LHCN-M2 (cell line): ENCODE measurements at regions not wholly inside any gene's neighbourhood (a gene's known extent, or its start where the extent isn't known, plus 50 kb on each side); places are given as distances from the start of the nearest gene placed in this dataset.
"Not testable (repeated sequence)": the region's sequence is repeated elsewhere in the genome, so short reads cannot be mapped to it uniquely, and the experiment has no call there.

Experiments used
- DNase-seq: peaks from one replicate; pipeline ENCODE4 v3.0.0-alpha.2; 2012; ENCODE audit warnings: low read depth

- peak; percentile 28 for DNase-seq
Measured at GRCh38 chr6:112576423-112576822, 229.3 kb downstream of the RFPL4B start.

GRCh38 chr6:112579601-112580000, 232.5 kb downstream of the RFPL4B start:
- DNase-seq = no peak

GRCh38 chr6:112581015-112581414, 233.9 kb downstream of the RFPL4B start:
- DNase-seq = no peak

DNA sequence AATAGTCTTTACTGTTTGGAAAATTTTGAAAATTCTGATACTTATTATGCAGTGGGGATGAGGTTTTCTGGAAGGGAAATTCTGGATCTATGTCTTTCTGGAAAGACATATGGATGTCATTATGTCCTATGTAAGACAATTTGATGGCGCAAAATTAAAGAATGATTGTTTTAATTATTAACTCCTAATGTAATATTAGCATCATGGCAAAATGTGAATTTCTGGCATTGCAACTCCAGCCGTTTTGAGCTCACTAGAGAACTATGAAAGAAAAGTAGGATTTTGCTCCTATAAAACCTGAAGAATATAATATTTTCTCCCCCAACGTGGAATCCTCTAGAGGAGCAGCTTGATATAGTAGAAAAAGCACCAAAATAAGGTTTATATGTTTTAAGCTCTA, 243.2 kb downstream of the RFPL4B start:
- DNase-seq = no peak

DNA sequence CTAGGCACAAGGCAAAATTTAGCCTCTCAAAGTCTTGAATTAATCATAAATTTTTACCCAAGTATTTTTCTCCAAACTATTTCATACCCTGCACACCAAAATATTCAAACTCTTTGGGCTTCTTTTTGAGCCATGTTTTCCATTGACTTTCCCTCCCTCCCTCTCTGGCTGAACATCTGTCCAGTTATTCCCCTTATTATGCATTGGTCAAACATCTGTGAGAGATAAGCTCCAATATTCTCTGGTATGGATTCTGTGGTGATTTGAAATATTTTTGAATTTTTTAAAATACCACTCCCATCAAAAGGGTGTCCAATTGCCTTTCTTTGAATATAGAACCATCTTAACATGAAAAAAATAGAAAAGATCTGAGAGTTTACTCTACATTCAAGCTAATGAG, 244.2 kb downstream of the RFPL4B start:
- DNase-seq = no peak

DNA sequence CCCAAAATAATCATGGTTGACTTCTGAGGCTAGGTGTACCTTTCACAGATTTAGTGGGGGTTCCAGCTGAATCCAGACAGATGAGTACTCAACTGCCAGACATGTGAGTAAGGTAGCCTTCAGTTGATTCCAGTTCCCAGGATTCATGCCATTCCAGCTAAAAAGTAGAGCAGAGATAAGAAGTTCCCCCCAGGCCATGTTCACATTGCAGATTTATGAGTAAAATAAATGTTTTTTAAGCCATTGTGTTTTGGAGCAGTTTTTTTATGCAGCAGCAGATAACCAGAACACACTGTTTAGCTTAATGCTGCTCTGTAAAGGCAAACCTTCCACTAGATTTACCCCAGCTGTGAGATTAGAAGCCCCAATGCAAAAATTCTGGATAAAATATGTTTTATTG, 245.0 kb downstream of the RFPL4B start:
- no peak for DNase-seq

- no peak for DNase-seq
Measured at GRCh38 chr6:112594886-112595594, 247.9 kb downstream of the RFPL4B start.

DNA sequence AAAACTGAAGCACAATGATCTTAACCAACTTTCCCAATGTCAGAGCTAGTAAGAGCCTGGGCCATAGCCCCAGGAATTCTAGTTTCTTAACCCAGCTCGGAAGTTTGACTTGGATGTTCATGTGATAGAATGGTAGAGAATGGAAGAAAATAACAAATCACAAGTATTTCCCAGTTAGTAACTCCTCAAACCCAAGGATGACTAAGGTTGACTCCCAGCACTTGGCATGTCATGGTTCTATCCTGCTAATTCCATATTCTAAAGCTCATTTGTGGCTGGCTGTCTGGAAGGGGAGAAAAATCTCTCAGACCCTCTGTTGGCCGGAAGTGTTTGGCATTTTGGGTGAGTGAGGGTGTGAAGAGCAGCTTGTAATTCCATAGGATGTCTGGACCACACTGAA, 248.7 kb downstream of the RFPL4B start:
- no peak for DNase-seq

- no peak for DNase-seq
Measured at GRCh38 chr6:112597176-112597575, 250.0 kb downstream of the RFPL4B start.

DNA sequence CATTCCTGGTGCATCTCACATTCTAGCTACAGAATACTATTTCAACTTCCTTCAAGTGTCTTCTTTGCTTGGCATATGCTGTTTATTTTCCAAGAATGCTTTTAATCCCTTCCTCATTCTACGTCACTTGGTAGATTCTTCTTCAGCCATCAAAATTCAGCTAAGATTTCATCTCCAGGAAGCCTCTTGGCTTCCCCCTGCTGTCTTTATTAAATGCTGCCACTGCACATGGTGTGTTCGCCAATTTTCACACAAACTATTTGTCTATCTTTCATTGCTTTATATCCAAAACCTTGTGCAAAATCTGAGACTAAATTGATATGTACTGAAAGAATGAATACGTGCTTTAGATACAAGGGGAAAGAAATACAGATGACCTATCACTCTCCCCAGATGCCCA, 253.0 kb downstream of the RFPL4B start:
- DNase-seq = no peak

DNA sequence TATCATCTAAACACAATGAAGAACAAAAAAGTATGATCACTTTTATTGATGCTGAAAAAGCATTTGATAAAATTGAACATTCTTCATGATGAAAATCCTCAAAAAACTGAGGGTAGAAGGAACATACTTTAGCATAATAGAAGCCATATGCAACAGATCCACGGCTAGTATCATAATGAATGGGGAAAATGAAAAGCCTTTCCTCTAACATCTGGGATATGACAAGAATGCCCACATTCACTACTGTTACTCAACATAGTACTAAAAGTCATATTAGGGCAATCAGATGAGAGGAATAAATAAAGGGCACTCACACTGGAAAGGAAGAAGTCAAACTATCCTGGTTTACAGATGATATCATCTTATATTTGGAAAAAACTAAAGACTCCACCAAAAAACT, 256.6 kb downstream of the RFPL4B start:
- no peak for DNase-seq

GRCh38 chr6:112606656-112607435, 259.7 kb downstream of the RFPL4B start:
- DNase-seq = peak; percentile 14

DNA sequence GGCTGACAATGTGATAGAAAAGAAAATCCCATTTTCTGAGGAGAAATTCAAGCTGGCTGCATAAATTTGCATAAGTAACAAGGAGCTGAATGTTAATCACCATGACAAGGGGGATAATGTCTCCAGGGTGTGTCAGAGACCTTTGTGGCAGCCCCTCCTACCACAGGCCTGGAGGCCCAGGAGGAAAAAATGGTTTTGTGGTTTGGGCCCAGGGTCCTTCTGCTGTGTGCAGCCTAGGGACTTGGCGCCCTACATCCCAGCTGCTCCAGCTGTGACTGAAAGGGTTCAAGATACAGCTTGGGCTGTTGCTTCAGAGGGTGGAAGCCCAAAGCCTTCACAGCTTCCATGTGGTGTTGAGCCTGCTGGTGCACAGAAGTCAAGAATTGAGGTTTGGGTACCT, 261.8 kb downstream of the RFPL4B start:
- not testable (repeated sequence) for DNase-seq

GRCh38 chr6:112613410-112613809, 266.3 kb downstream of the RFPL4B start:
- no peak for DNase-seq

DNA sequence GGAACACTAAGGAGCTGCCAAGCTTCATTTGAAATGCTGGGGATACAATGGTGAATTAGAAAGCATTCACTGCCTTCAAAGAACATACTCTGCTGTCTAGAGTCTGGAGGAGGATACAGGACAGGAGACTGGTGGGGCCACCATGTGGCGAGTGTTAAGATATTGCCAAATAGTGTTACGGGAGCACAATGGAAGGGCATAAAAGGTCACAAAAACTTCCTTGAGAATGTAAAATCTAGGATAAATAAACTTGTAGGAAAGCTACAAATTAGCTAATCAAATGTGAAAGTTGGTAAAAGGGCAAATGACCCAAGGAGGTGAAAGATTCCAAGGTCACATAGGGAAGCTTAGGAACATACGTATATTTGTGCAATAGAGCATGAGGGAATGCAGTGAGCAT, 271.7 kb downstream of the RFPL4B start:
- peak; percentile 51 for DNase-seq

GRCh38 chr6:112620812-112621569, 273.9 kb downstream of the RFPL4B start:
- peak; percentile 52 for DNase-seq

DNA sequence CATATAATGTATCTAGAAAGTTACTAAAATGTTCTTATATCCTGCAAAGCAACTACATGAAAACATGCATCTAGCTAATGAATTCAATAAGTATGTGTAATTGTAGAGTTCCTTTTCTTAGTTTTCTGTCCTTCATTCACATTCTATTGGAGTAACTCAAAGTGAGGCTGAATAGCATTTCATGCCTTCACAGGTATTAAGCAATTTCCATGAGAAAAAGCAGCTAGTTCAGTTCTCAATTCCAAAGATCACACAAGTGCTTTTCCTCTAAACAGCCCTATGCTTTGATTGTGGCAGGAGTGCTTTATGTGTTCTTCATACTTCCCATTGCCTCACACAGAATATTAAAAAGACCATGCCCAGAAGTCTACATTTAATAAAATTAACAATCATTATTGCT, 274.9 kb downstream of the RFPL4B start:
- DNase-seq = no peak

DNA sequence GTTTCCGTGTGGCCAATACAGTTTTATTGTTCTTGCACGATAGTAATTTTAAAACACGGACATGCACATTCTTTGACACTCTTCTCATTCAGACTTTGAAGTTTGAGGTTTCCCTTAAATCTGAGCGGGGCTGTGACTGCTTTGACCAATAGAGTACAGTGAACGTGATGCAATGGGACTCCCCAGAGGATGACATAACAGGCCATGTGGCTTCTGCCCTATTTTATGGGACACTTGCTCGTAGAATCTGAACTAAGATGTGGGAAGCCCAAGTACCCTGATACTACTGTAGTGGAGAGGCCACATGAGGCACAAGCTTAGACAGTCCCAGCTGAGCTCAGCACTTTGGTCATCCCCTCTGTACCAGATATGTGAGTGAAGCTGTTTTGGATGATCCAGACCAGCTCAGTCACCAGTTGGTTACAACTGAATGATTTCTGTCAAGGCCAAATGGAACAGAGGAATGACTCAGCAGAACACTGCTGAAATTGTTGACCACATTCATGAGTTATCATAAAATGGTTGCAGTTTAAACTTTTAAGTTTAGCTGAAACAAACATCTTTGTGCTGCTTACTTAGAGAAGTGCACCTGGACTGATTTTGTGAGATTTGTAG, 279.4 kb downstream of the RFPL4B start:
- DNase-seq = peak; percentile 90

DNA sequence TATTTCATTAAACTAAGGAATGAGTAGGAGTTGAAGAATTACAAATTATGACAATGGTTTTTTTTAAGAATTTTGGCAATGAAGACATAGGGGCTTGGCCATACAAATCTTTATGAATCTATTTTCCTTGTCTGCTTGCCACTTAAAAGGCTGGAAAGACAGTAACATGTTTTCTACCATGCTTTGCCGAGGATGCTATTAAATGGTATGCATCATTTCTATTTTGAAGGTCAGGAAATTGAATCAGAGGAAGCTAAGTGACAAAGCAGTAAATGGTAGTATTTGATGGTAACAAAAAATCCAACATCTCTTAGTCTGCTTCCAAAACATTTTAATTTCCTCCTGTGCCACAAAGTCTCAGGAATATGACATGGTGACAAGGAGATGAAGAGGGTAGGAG, 287.2 kb downstream of the RFPL4B start:
- no peak for DNase-seq

- DNase-seq = peak; percentile 82
Measured at GRCh38 chr6:112636650-112637262, 289.6 kb downstream of the RFPL4B start.

DNA sequence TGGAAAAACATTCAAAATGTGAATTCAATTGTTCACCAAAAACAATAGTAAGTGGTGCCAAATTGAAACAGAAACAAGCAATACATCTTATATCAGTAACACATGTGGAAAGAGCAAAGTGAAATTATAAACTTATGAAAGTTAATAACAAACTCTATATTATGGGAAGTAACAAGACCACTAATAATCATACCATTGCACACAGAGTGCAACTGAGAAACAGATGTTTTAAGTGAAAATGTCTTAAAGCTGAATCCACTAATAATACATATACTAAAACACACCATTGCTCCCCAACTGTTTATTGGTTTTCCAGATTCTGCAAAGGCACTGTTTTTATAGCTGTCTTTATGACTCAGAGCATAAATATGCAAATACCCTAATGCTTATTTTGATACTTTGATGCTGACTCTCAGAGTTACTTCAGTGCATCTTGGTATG, 292.3 kb downstream of the RFPL4B start:
- DNase-seq = peak; percentile 89
